ENCODE measurements at regions not wholly inside any gene's neighbourhood (a gene's known extent, or its start where the extent isn't known, plus 50 kb on each side); places are given as distances from the start of the nearest gene placed in this dataset.
A peak's percentile ranks its signal among the peaks of the same experiment; 100 is the strongest.

DNA sequence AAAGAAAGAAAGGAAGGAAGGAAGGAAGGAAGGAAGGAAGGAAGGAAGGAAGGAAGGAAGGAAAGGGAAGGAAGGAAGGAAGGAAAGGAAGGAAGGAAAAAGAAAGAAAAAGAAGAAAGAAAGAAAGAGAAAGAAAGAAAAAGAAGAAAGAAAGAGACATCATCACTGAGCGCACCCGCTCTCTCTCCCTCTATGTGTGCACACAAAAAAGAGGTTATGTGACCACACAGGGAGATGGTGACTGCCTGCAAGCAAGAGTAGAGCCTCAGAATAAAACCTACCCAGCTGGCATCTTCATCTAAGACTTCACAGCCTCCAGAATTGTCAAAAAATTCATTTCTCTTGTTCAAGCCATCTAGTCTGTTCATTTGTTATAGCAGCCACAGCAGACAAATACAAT, 1307.4 kb upstream of the ACVR2A start:
- DNase-seq (ENCODE audit: low read depth) = no peak
- H3K4me3 ChIP-seq (ENCODE audit: low read length) = no peak overlapping the region
- TF ChIP-seq, protein P1, sequence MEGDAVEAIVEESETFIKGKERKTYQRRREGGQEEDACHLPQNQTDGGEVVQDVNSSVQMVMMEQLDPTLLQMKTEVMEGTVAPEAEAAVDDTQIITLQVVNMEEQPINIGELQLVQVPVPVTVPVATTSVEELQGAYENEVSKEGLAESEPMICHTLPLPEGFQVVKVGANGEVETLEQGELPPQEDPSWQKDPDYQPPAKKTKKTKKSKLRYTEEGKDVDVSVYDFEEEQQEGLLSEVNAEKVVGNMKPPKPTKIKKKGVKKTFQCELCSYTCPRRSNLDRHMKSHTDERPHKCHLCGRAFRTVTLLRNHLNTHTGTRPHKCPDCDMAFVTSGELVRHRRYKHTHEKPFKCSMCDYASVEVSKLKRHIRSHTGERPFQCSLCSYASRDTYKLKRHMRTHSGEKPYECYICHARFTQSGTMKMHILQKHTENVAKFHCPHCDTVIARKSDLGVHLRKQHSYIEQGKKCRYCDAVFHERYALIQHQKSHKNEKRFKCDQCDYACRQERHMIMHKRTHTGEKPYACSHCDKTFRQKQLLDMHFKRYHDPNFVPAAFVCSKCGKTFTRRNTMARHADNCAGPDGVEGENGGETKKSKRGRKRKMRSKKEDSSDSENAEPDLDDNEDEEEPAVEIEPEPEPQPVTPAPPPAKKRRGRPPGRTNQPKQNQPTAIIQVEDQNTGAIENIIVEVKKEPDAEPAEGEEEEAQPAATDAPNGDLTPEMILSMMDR (conservative IDR thresholded peaks at IDR 0.05; ENCODE audit: low read depth, low read length) = no peak

GRCh38 chr2:146532509-146533147, 1312.2 kb upstream of the ACVR2A start:
- TF ChIP-seq, protein P1 (conservative IDR thresholded peaks at IDR 0.05; ENCODE audit: low read depth, low read length) = no peak
- H3K4me3 ChIP-seq (ENCODE audit: low read length) = no peak overlapping the region
- DNase-seq (ENCODE audit: low read depth) = no peak

- DNase-seq (ENCODE audit: low read depth) = no peak
- TF ChIP-seq, protein P1 (conservative IDR thresholded peaks at IDR 0.05; ENCODE audit: low read depth, low read length) = no peak
- H3K4me3 ChIP-seq (ENCODE audit: low read length) = no peak overlapping the region
Observed at GRCh38 chr2:146532009-146532408, 1312.8 kb upstream of the ACVR2A start.

DNA sequence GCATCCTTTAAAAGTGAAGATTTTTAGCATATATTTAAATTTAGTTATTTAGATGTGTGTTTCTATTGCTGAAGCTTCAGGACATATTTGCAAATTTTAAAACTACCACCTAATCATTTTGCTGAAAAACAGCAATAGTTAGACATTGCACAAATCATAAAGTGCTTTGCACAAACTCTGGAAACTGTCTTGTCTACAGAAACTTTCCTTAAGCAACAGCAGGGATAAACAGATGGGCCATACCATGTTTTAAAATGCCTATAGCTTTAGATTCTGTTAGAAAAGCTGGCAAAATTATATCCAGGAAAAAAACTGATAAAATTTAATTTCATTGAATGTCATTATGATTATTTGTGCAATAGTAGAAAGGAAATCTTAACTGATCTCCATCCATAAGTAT, 1313.9 kb upstream of the ACVR2A start:
- no peak overlapping the region for H3K4me3 ChIP-seq (ENCODE audit: low read length)
- TF ChIP-seq, protein P1 (conservative IDR thresholded peaks at IDR 0.05; ENCODE audit: low read depth, low read length) = no peak
- DNase-seq (ENCODE audit: low read depth) = no peak

- DNase-seq (ENCODE audit: low read depth) = peak; percentile 10
- H3K4me3 ChIP-seq (ENCODE audit: low read length) = no peak overlapping the region
- TF ChIP-seq, protein P1 (conservative IDR thresholded peaks at IDR 0.05; ENCODE audit: low read depth, low read length) = no peak
Observed at GRCh38 chr2:146527166-146527565, 1317.7 kb upstream of the ACVR2A start.

DNA sequence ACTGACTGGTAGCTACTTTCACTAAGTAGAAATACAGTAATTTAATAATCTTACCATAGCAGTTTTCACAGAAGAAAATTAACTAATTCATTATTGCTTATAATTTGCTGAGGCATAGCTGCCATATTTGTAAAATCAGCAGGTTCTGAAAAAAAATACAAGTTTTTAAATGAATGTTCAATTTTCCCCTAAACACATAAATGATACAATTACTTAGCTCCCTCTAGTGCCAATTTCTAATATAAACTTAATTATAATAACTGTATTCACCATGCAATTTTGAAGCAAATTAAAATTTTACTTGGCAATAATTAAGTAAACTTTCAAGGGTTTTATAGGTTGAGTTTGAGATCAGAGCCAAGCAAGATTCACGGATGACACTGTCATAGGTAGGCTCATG, 1321.6 kb upstream of the ACVR2A start:
- TF ChIP-seq, protein P1 (conservative IDR thresholded peaks at IDR 0.05; ENCODE audit: low read depth, low read length) = peak; percentile 4
- no peak for DNase-seq (ENCODE audit: low read depth)
- no peak overlapping the region for H3K4me3 ChIP-seq (ENCODE audit: low read length)

DNA sequence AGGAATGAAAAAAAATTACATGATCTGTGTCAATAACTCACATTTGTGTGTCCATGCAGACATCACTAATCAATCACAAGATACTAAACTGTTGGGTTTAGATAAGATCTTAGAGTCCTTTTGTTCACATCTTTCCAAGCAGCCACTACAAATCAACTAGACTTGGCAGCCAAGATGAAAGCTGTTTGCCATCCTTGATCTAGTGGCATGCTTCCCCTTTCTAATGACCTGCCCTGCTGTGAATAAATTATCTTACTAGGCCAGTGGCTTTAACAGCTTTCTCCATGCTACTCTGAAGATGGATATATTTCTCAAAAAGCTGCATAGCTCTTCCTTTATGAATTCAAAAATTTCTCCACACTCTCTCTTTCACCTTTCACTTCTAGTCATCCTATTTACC, 1338.0 kb upstream of the ACVR2A start:
- DNase-seq (ENCODE audit: low read depth) = no peak
- TF ChIP-seq, protein P1 (conservative IDR thresholded peaks at IDR 0.05; ENCODE audit: low read depth, low read length) = no peak
- no peak overlapping the region for H3K4me3 ChIP-seq (ENCODE audit: low read length)
